OCI-LY7 (cell line): ENCODE measurements at regions not wholly inside any gene's neighbourhood (a gene's known extent, or its start where the extent isn't known, plus 50 kb on each side); places are given as distances from the start of the nearest gene placed in this dataset.

ENCODE experiments used
- BruUV-seq: library from RNA; stranded (reverse); fragments of 400-500 nt; replicated peaks from 2 replicates; lab custom pipeline; 2021; lab: Mats Ljungman, UMichigan
- CTCF ChIA-PET: fragments of 300-600 bp; sonication (Branson Sonifier 250); formaldehyde crosslinking; loops from one replicate; lab custom pipeline; 2022; ENCODE audit warnings: antibody characterized with exemption; ENCODE audit not compliant: unreplicated experiment; lab: Charles Lee
- POLR2A ChIA-PET: fragments of 300-600 bp; sonication (Branson Sonifier 250); formaldehyde crosslinking; loops from one replicate; lab custom pipeline; 2022; ENCODE audit warnings: antibody characterized with exemption; lab: Charles Lee
- DNase-seq: peaks from one replicate; pipeline ENCODE4 v3.0.0-alpha.2; 2015; ENCODE audit warnings: low spot score
- H2AFZ ChIP-seq: fragments of 200-600 bp; sonication (generic), shearing (Covaris generic); 2 replicates; pipeline ENCODE4 v1.6.1; 2014; ENCODE audit warnings: mild to moderate bottlenecking, antibody characterized with exemption, low read length, moderate library complexity
- H3K27ac ChIP-seq: fragments of 200-600 bp; sonication (generic); 2 replicates; pipeline ENCODE4 v1.5.1; 2014; ENCODE audit warnings: mixed run types, low read depth, mild to moderate bottlenecking, moderate library complexity, low read length, inconsistent platforms; ENCODE audit not compliant: poor library complexity, severe bottlenecking
- H3K36me3 ChIP-seq: fragments of 200-600 bp; sonication (generic); 2 replicates; pipeline ENCODE4 v1.6.1; 2014; ENCODE audit warnings: mild to moderate bottlenecking, antibody characterized with exemption, low read length, moderate library complexity, mixed read lengths; ENCODE audit not compliant: insufficient read depth
- H3K4me1 ChIP-seq: fragments of 200-600 bp; sonication (generic); 2 replicates; pipeline ENCODE4 v1.5.1; 2014; ENCODE audit warnings: mild to moderate bottlenecking, low read length; ENCODE audit not compliant: insufficient read depth, poor library complexity, severe bottlenecking
- H3K4me2 ChIP-seq: fragments of 200-600 bp; sonication (generic); 2 replicates; pipeline ENCODE4 v1.6.1; 2014; ENCODE audit warnings: mild to moderate bottlenecking, low read length
- H3K4me3 ChIP-seq: fragments of 200-600 bp; sonication (generic); 2 replicates; pipeline ENCODE4 v1.5.1; 2014; ENCODE audit warnings: mild to moderate bottlenecking, low read depth, low read length; ENCODE audit not compliant: poor library complexity, severe bottlenecking
- H3K79me2 ChIP-seq: fragments of 200-600 bp; sonication (generic); 2 replicates; pipeline ENCODE4 v1.6.1; 2016; ENCODE audit warnings: low read depth, mild to moderate bottlenecking, low read length, moderate library complexity, mixed read lengths; ENCODE audit not compliant: insufficient read depth
- H3K9me2 ChIP-seq: fragments of 200-600 bp; sonication (generic); 2 replicates; pipeline ENCODE4 v1.6.1; 2016; ENCODE audit warnings: mild to moderate bottlenecking, low read length, mixed read lengths; ENCODE audit not compliant: insufficient read depth
- H3K9me3 ChIP-seq: fragments of 200-600 bp; sonication (generic); 2 replicates; pipeline ENCODE4 v1.6.1; 2014; ENCODE audit warnings: mild to moderate bottlenecking, mixed run types, low read length, mixed read lengths
- H4K20me1 ChIP-seq: fragments of 200-600 bp; sonication (generic); 2 replicates; pipeline ENCODE4 v1.6.1; 2014; ENCODE audit warnings: mild to moderate bottlenecking, antibody characterized with exemption, low read length, moderate library complexity, mixed read lengths; ENCODE audit not compliant: insufficient read depth
- CTCF ChIP-seq: fragments of 200-600 bp; sonication (generic); conservative IDR thresholded peaks from 2 replicates; pipeline ENCODE4 v1.5.1; 2014; ENCODE audit warnings: mild to moderate bottlenecking, antibody characterized with exemption, low read length, moderate library complexity, mixed read lengths
- EZH2phosphoT487 ChIP-seq: fragments of 200-600 bp; sonication (generic); IDR thresholded peaks from 2 replicates; pipeline ENCODE4 v1.6.1; 2018; ENCODE audit warnings: low read depth, borderline replicate concordance, mild to moderate bottlenecking, mixed run types, antibody characterized with exemption, low read length, moderate library complexity, mixed read lengths
- intact Hi-C: fragments of 100-400 bp; cut with micrococcal nuclease; formaldehyde crosslinking; loops from one replicate; pipeline ENCODE4 v1.10.0; 2022; ENCODE audit not compliant: unreplicated experiment

DNA sequence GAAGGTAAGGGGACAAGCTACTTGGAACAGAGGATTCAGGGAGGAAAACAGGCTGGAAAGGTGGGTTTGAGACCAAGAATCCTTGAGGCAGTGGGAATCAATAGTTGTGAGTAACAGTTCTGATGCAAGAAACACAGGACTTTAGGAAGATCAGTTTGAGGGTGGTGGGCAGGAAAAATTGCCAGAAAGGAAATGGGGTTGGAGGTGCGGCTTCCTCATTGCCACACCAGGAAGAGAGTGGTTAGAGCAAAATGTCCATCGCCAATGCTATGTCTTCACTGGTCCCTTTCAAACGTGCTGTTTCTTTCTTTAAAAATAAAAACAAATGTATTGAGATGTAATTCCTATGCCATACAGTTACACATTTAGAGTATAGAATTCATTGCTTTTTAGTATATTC lies 57.1 kb upstream of the NOCT start:
- Histone ChIP-seq H3K4me3 (no peak overlapping the region), H3K27ac (no peak overlapping the region), H2AFZ (no peak overlapping the region), H3K36me3 (no peaks in the 10 kb centered on the region), H3K4me2 (no peak overlapping the region), H3K9me3 (no peaks in the 10 kb centered on the region), H3K4me1 (no peaks in the 10 kb centered on the region), H3K9me2 (no peaks in the 10 kb centered on the region), H4K20me1 (no peaks in the 10 kb centered on the region), H3K79me2 (no peaks in the 10 kb centered on the region)
- BruUV-seq, result no TSS peak
- TF ChIP-seq EZH2phosphoT487, result no peak
- no peak for TF ChIP-seq CTCF
- POLR2A ChIA-PET, result no interaction called here
- CTCF ChIA-PET, result no interaction called here
- DNase-seq, result no peak
- intact Hi-C loops, result no loop called here

DNA sequence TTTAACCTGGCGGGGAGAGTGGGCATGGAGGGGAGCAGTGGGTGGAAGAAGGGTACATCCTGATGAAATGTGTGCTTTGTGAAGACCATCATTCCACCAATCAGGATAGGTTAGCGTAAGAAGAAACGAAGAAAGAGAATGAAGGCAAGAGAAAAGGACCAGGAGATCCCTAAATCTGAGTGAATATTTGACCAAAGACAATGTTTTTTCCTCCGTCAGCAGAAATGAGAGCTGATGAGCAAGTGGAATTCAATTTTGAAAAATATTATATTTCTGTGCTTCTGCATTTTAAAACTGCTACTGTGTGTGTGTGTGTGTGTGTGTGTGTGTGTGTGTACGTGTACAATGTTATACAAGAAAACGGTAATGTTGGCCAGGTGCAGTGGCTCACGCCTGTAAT lies 58.3 kb upstream of the NOCT start:
- H3K9me3 ChIP-seq, result no peaks in the 10 kb centered on the region
- H3K36me3 ChIP-seq, result no peaks in the 10 kb centered on the region
- no peak overlapping the region for H3K4me2 ChIP-seq
- no peaks in the 10 kb centered on the region for H3K9me2 ChIP-seq
- ChIA-PET POLR2A (interaction anchor here (0.7 kb wide), 1 partner anchor 166 kb away, joined by 3 read pairs; no protein-coding TSS in a partner anchor), CTCF (no interaction called here)
- intact Hi-C loops, result no loop called here
- H3K27ac ChIP-seq, result no peak overlapping the region
- no peak overlapping the region for H2AFZ ChIP-seq
- BruUV-seq, result no TSS peak
- H4K20me1 ChIP-seq, result no peaks in the 10 kb centered on the region
- H3K4me1 ChIP-seq, result no peaks in the 10 kb centered on the region
- H3K4me3 ChIP-seq, result no peak overlapping the region
- TF ChIP-seq CTCF (no peak), EZH2phosphoT487 (no peak)
- DNase-seq, result no peak
- H3K79me2 ChIP-seq, result no peaks in the 10 kb centered on the region

GRCh38 chr4:138954428-138954827 lies 61.2 kb upstream of the NOCT start:
- DNase-seq, result no peak
- intact Hi-C loops, result no loop called here
- ChIA-PET POLR2A (interaction anchor here (0.6 to 0.7 kb wide), 3 partner anchors 23 to 613 kb away, joined by 3 to 4 read pairs (median 3); no protein-coding TSS in a partner anchor), CTCF (no interaction called here)
- Histone ChIP-seq H3K4me2 (no peak overlapping the region), H4K20me1 (no peaks in the 10 kb centered on the region), H3K79me2 (no peaks in the 10 kb centered on the region), H3K9me3 (no peaks in the 10 kb centered on the region), H2AFZ (no peak overlapping the region), H3K36me3 (no peaks in the 10 kb centered on the region), H3K27ac (no peak overlapping the region), H3K9me2 (no peaks in the 10 kb centered on the region), H3K4me1 (no peaks in the 10 kb centered on the region), H3K4me3 (no peak overlapping the region)
- TF ChIP-seq EZH2phosphoT487 (no peak), CTCF (no peak)
- no TSS peak for BruUV-seq
